ENCODE measurements at regions not wholly inside any gene's neighbourhood (a gene's known extent, or its start where the extent isn't known, plus 50 kb on each side); places are given as distances from the start of the nearest gene placed in this dataset.

DNA sequence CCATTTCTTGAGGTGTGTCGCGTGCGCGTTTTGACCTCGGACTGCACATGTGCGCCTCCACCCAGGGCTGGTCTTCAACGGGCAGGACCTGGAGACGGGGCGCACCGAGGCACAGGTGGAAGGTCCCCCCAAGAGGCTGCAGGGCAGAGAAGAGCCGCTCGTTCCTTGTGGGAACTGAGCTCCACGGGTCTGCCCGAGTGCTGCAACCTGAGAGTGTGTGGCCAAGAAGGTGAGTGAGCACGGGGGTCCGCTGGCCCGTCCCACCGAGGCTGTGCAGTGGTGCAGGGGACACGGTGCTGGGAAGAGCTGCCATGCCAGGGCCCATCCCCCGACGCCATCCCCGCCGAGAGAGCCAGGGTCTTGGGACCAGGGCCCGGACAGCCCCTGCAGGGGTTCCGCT is 268.3 kb downstream of the GALR1 start:
- DNase-seq (ENCODE audit: low read depth): no peak

- DNase-seq (ENCODE audit: low read depth): no peak
These were observed 271.1 kb downstream of the GALR1 start for GRCh38 chr18:77520767-77521166.

GRCh38 chr18:77522051-77522675 is 272.5 kb downstream of the GALR1 start:
- no peak for DNase-seq (ENCODE audit: low read depth)

DNA sequence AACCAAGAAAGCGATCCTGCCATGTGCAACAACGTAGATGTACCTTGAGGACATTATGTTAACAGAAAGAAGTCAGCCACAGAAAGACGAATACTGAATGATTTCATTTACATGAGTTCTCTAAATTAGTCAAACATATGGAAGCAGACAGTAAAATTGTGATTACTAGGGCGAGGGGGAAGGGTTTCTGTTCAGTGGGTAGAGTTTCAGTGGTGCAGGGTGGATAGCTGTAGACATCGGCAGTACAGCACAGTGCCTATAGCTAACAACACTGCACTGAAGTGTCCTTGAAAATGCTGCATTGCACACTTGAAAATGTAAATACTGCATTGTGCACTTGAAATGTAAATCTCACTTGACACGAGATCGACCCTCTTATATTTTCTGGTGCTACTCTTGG is 275.3 kb downstream of the GALR1 start:
- DNase-seq (ENCODE audit: low read depth): no peak

GRCh38 chr18:77526962-77527361 is 277.3 kb downstream of the GALR1 start:
- DNase-seq (ENCODE audit: low read depth): no peak

- DNase-seq (ENCODE audit: low read depth): no peak
These were observed 279.2 kb downstream of the GALR1 start for GRCh38 chr18:77528872-77529271.

- no peak for DNase-seq (ENCODE audit: low read depth)
These were observed 280.0 kb downstream of the GALR1 start for GRCh38 chr18:77529492-77530176.

DNA sequence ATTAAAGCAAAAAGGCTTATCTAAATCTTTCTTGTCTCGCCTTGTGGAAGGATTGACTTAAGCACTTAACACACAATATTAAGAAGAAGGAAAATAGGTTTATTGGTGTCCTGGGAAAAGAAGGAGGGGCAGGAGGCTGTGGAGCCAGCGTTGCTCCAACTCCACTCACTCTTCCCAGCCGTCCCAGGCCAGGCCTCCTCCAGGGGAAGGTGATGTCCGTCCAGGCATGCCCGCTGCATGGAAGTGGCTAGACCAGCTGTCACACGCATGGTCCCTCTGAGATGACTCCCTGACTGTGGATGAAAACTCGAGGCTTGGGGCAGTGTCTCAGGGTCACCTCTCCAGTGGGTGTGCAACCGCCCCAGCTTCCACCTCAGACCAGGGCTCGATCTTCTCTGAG is 281.1 kb downstream of the GALR1 start:
- DNase-seq (ENCODE audit: low read depth): no peak

GRCh38 chr18:77539860-77540259 is 290.2 kb downstream of the GALR1 start:
- DNase-seq (ENCODE audit: low read depth): no peak

- no peak for DNase-seq (ENCODE audit: low read depth)
These were observed 295.1 kb downstream of the GALR1 start for GRCh38 chr18:77544792-77545191.

- no peak for DNase-seq (ENCODE audit: low read depth)
These were observed 298.1 kb downstream of the GALR1 start for GRCh38 chr18:77547757-77548156.

- DNase-seq (ENCODE audit: low read depth): no peak
These were observed 299.3 kb downstream of the GALR1 start for GRCh38 chr18:77548790-77549420.

GRCh38 chr18:77550625-77551024 is 301.0 kb downstream of the GALR1 start:
- no peak for DNase-seq (ENCODE audit: low read depth)

GRCh38 chr18:77551055-77551454 is 301.4 kb downstream of the GALR1 start:
- no peak for DNase-seq (ENCODE audit: low read depth)

DNA sequence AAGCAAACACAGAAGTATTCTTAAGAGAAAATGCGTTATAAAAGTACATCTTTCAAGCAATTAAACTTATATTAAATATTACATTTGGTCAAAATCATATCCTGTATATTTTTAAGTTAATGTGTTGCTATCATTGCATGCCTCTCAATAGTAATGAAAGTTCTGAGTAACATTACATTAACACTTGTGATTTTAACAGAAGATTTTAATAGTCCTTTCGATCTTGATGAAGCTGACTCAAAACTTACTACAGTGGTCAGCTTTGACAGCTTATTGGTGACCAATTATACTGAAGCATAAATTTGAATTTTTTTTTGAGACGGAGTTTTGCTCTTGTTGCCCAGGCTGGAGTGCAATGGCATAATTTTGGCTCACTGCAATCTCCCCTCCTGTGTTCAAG is 303.3 kb downstream of the GALR1 start:
- no peak for DNase-seq (ENCODE audit: low read depth)

DNA sequence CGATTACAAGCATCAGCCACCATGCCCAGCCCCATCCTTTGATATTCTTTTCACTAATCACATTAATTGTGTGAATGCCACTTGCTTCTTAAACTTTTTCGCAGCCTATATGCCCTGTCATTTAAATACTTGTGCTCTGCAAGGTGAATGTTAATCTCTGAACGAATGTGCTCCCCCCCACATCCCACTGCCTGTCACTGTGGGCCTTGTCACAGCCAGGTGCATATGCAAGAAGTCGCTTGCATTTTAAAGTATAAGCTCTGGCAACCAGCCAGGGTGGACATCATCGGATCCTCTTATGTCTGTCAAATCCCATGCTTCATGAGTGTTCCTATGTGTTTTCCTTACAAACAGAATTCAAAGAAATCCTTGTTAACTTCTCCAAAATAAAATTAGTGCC is 304.4 kb downstream of the GALR1 start:
- no peak for DNase-seq (ENCODE audit: low read depth)

DNA sequence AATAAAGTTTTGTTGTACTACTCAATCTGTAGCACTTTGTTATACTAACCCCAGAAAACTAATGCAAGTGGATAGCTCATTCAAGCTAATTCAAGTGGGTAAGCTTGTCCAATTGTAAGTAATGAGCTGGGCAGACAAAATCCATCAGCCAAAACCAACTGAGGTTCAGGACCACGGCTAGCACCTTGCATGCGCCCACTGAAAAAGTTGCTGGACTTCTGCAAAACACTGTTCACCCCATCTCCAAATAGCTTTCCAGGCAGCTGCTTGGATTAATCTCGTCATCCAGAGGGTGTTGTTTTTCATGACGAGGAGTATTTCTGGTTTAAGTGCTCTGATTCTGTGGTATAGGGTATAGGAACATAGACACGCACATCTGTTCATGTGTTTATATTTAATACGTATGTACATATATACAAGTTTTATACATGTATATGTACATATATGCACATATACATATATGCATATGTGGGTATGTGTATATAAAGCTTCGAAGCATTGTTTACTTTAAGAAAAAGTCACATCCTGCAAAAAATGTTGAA is 307.5 kb downstream of the GALR1 start:
- no peak for DNase-seq (ENCODE audit: low read depth)

DNA sequence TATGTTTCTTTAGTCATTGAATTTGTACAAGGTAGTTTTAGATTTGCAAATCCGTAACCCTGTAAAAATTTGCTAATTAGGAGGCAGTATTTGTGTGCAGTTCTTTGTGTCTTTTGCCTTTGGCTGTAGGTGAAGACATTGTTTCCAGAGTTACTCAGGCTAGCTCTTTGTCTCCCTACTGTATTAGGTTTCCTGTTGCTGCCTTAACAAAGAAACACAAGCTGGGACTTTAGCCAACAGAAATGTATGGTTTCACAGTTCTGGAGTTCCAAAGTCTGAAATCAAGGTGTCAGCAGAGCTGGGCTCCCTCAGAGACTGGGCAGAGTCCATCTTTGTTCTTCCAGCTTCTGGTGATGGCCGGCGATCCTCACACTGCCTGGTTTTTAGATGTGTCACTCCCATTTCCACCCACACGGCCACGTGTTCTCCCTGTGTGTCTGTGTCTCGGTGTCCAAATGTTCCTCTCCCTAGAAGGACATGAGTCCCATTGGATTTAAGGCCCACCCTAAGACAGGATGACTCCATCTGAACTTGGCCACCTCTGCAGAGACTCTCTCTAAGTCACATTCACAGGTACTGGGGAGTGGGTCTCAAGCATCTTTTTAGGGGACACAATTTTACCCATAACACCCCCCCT is 309.7 kb downstream of the GALR1 start:
- no peak for DNase-seq (ENCODE audit: low read depth)

- DNase-seq (ENCODE audit: low read depth): no peak
These were observed 310.8 kb downstream of the GALR1 start for GRCh38 chr18:77560341-77560992.

- DNase-seq (ENCODE audit: low read depth): no peak
These were observed 317.0 kb downstream of the GALR1 start for GRCh38 chr18:77566604-77567003.

DNA sequence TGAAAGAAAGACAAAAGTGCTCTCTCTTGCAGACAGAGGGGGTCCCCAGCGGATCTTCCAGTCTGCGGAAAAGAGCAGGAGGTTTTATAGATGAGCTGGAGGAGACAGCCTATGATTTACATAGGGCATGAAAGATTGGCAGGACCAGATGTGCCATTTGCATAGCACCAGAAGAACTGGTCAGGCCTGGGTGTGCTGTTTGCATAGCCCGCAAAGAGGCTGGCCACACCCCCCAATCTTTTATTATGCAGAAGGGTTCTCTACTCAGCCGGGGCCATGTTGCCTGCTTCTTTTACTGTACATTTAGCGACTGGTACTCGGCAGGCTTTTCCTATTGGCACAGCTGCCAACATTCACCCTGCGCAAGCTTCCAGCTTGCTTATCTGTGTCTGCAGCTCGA is 317.6 kb downstream of the GALR1 start:
- no peak for DNase-seq (ENCODE audit: low read depth)

DNA sequence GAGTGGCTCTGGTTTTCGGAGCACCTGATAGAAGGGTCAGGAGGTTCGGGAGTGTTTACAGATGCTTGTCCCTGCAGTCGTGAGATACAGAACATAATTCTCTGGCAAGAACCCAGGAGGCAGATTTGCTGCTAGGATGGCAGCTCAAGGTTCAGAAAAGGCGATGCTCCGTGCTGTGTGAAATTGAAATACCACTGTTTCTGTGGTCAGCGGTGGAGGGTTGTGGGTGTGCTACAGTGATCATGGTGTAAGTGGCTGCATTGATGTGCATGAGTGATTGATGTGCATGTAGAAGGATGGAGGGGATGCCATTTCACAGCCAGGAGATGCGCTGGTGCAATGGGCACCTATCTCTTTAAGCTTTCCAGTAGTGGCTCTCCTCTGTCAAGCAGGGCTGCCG is 322.1 kb downstream of the GALR1 start:
- no peak for DNase-seq (ENCODE audit: low read depth)

Data from M059J (cell line).